HCT116 (cell line): ENCODE measurements at regions not wholly inside any gene's neighbourhood (a gene's known extent, or its start where the extent isn't known, plus 50 kb on each side); places are given as distances from the start of the nearest gene placed in this dataset.

Experiments used
- ATAC-seq: fragments of 200-7000 bp; cut with Tn5 transposase; 2 replicates; pipeline ENCODE4 v1.9.1; 2020; ENCODE audit warnings: mild to moderate bottlenecking, moderate library complexity
- BruUV-seq: library from RNA; stranded (reverse); fragments of 400-500 nt; replicated peaks from 2 replicates; lab custom pipeline; 2021; lab: Mats Ljungman, UMichigan
- CTCF ChIA-PET: fragments of 300-600 bp; sonication (Branson Sonifier 250); formaldehyde crosslinking; loops from one replicate; lab custom pipeline; 2021; ENCODE audit warnings: antibody characterized with exemption; lab: Charles Lee
- POLR2A ChIA-PET: fragments of 300-600, 350-600 bp; sonication (Branson Sonifier 250); formaldehyde crosslinking; loops from one replicate; lab custom pipeline; 2021; ENCODE audit warnings: antibody characterized with exemption; lab: Charles Lee
- RAD21 ChIA-PET, 2 experiments: fragments of 300-600 bp; sonication (Branson Sonifier 250); formaldehyde crosslinking; loops; one replicate each; lab custom pipeline; 2023; ENCODE audit warnings: low total read pairs in 2 of 2; ENCODE audit not compliant: uncharacterized antibody in 2 of 2, unreplicated experiment in 2 of 2, low non-redundant PET in 1 of 2; lab: Charles Lee
- DNase-seq: peaks from one replicate; pipeline ENCODE4 v3.0.0-alpha.2; 2010; ENCODE audit warnings: low read depth, low spot score
- H2AFZ ChIP-seq: fragments of 200-600 bp; shearing (Covaris generic), sonication (generic); 2 replicates; pipeline ENCODE4 v1.6.1; 2017; ENCODE audit warnings: low read depth, mixed run types, mixed read lengths, antibody characterized with exemption, low read length; ENCODE audit not compliant: poor library complexity, severe bottlenecking
- H3K27ac ChIP-seq: 2 replicates; pipeline ENCODE4 v1.5.1; 2012; ENCODE audit warnings: low read depth, low read length
- H3K27me3 ChIP-seq: fragments of 200-600 bp; sonication (generic); 2 replicates; pipeline ENCODE4 v1.6.1; 2016; ENCODE audit warnings: mixed run types, low read length, mixed read lengths; ENCODE audit not compliant: insufficient read depth
- H3K36me3 ChIP-seq, 2 experiments: fragments of 200-500 bp in 1 of 2; fragments of 200-600 bp in 1 of 2; sonication (Bioruptor generic) in 1 of 2; sonication (generic) in 1 of 2; 2 replicates each; pipeline versions ENCODE4 v1.5.1 to v1.6.1; 2014 to 2016; ENCODE audit warnings: low read length in 2 of 2, inconsistent platforms in 1 of 2, mixed read lengths in 1 of 2, mixed run types in 1 of 2; ENCODE audit not compliant: insufficient read depth in 2 of 2, control insufficient read depth in 1 of 2
- H3K4me1 ChIP-seq, 2 experiments: fragments of 200-600 bp in 1 of 2; sonication (generic) in 1 of 2; 2 replicates each; pipeline versions ENCODE4 v1.5.1 to v1.6.1; 2012 to 2017; ENCODE audit warnings: low read length in 2 of 2, inconsistent platforms in 1 of 2, mild to moderate bottlenecking in 1 of 2, mixed read lengths in 1 of 2, mixed run types in 1 of 2, moderate library complexity in 1 of 2; ENCODE audit not compliant: insufficient read depth in 2 of 2, control insufficient read depth in 1 of 2
- H3K4me2 ChIP-seq: fragments of 200-600 bp; sonication (generic); 2 replicates; pipeline ENCODE4 v1.6.1; 2017; ENCODE audit warnings: mixed run types, low read length, mixed read lengths
- H3K4me3 ChIP-seq, 2 experiments: fragments of 200-600 bp in 1 of 2; sonication (generic) in 1 of 2; replicated peaks in 1 of 2; 2 replicates each; pipeline ENCODE4 v1.5.1; 2011 to 2016; ENCODE audit warnings: low read length in 2 of 2, control low read depth in 1 of 2, low read depth in 1 of 2, mild to moderate bottlenecking in 1 of 2, mixed read lengths in 1 of 2, mixed run types in 1 of 2
- H3K79me2 ChIP-seq: fragments of 200-600 bp; sonication (generic); 2 replicates; pipeline ENCODE4 v1.6.1; 2017; ENCODE audit warnings: mild to moderate bottlenecking, mixed run types, low read length, moderate library complexity, mixed read lengths; ENCODE audit not compliant: insufficient read depth
- H3K9ac ChIP-seq: fragments of 200-600 bp; sonication (generic); 2 replicates; pipeline ENCODE4 v1.6.1; 2016; ENCODE audit warnings: low read length, mixed read lengths
- H3K9me2 ChIP-seq: fragments of 200-600 bp; sonication (generic), shearing (Covaris generic); 2 replicates; pipeline ENCODE4 v1.6.1; 2017; ENCODE audit warnings: mixed run types, mild to moderate bottlenecking, moderate library complexity; ENCODE audit not compliant: insufficient read depth
- H3K9me3 ChIP-seq, 2 experiments: fragments of 200-500 bp in 1 of 2; fragments of 200-600 bp in 1 of 2; sonication (Bioruptor generic) in 1 of 2; sonication (generic) in 1 of 2; 2 replicates each; pipeline ENCODE4 v1.6.1; 2014 to 2017; ENCODE audit warnings: low read length in 2 of 2, mixed read lengths in 2 of 2, inconsistent platforms in 1 of 2, low read depth in 1 of 2, mild to moderate bottlenecking in 1 of 2, mixed run types in 1 of 2, moderate library complexity in 1 of 2; ENCODE audit not compliant: control insufficient read depth in 1 of 2, insufficient read depth in 1 of 2
- H4K20me1 ChIP-seq: fragments of 200-600 bp; sonication (generic), shearing (Covaris generic); 2 replicates; pipeline ENCODE4 v1.6.1; 2017; ENCODE audit warnings: mixed run types, mild to moderate bottlenecking, moderate library complexity; ENCODE audit not compliant: insufficient read depth
- EGR1 ChIP-seq: IDR thresholded peaks from 2 replicates; pipeline ENCODE4 v1.6.1; 2012; ENCODE audit warnings: low read depth
- ELF1 ChIP-seq: IDR thresholded peaks from 2 replicates; pipeline ENCODE4 v1.6.1; 2012; ENCODE audit warnings: low read depth, borderline replicate concordance
- EZH2phosphoT487 ChIP-seq: fragments of 200-600 bp; IDR thresholded peaks from 2 replicates; pipeline ENCODE4 v1.6.1; 2018; ENCODE audit warnings: antibody characterized with exemption, borderline replicate concordance
- REST ChIP-seq: IDR thresholded peaks from 2 replicates; pipeline ENCODE4 v1.6.1; 2012; ENCODE audit warnings: low read depth
- SP1 ChIP-seq: IDR thresholded peaks from 2 replicates; pipeline ENCODE4 v1.6.1; 2012; ENCODE audit warnings: low read depth
- ZBTB33 ChIP-seq: IDR thresholded peaks from 2 replicates; pipeline ENCODE4 v1.6.1; 2011; ENCODE audit warnings: mild to moderate bottlenecking, low read length, moderate library complexity; ENCODE audit not compliant: insufficient replicate concordance; ENCODE audit errors: extremely low read depth
- ZNF274 ChIP-seq: fragments of 200-500 bp; sonication (Bioruptor generic); IDR thresholded peaks from 2 replicates; pipeline ENCODE4 v1.6.1; 2014; ENCODE audit warnings: mild to moderate bottlenecking, low read depth, low read length, inconsistent platforms
- intact Hi-C: fragments of 100-400 bp; cut with micrococcal nuclease; formaldehyde crosslinking; loops from 2 replicates; pipeline ENCODE4 v1.10.0; 2022
- TF ChIP-seq, protein P1 (sequence below): IDR thresholded peaks from 2 replicates; pipeline ENCODE4 v1.6.1; 2012

DNA sequence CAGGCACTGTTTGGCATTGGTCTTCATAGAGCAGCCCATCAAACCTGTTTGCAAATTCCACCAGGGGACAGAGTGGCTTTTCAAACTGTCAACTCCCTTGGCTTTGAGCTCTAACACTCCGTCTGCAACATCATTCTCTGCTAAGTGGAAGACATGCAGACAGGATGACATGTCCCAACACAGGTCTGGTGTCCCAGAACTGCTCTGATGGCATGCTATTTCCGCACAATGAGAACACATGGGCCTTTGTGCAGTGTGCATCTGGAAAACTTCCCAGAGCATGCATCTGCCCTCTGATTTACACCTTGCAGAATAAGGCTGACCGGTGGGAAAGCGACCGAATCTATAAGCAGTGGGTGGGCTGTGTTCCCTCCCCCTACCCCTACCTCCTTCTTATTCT, 212.8 kb upstream of the GYPA start:
- peaks cover 12 to 13% of the 10 kb centered on the region in 2 experiments; a peak in 3 of 4 replicates for H3K4me1 ChIP-seq
- H3K27me3 ChIP-seq: peaks cover 45% of the 10 kb centered on the region
- TF ChIP-seq ZNF274: no peak
- TF ChIP-seq ELF1: no peak
- TF ChIP-seq ZBTB33: no peak
- no peak for TF ChIP-seq REST
- TF ChIP-seq EZH2phosphoT487: no peak
- no peak for TF ChIP-seq EGR1
- no peak for TF ChIP-seq SP1
- TF ChIP-seq, protein P1, sequence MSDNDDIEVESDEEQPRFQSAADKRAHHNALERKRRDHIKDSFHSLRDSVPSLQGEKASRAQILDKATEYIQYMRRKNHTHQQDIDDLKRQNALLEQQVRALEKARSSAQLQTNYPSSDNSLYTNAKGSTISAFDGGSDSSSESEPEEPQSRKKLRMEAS: no peak
- no peak overlapping the region for H2AFZ ChIP-seq
- H3K4me3 ChIP-seq: no peak overlapping the region
- no peaks in the 10 kb centered on the region for H3K9me2 ChIP-seq
- no peaks in the 10 kb centered on the region for H3K9me3 ChIP-seq
- DNase-seq: no peak
- ATAC-seq: no peak
- POLR2A ChIA-PET: no interaction called here
- H3K79me2 ChIP-seq: no peaks in the 10 kb centered on the region
- H3K27ac ChIP-seq: no peak overlapping the region
- no peak overlapping the region for H3K4me2 ChIP-seq
- H3K9ac ChIP-seq: no peak overlapping the region
- H3K36me3 ChIP-seq: no peaks in the 10 kb centered on the region
- BruUV-seq: no TSS peak
- CTCF ChIA-PET: no interaction called here
- RAD21 ChIA-PET: no interaction called here
- no peaks in the 10 kb centered on the region for H4K20me1 ChIP-seq
- intact Hi-C loops: no loop called here
